ENCODE measurements at regions not wholly inside any gene's neighbourhood (a gene's known extent, or its start where the extent isn't known, plus 50 kb on each side); places are given as distances from the start of the nearest gene placed in this dataset.

GRCh38 chr14:100391173-100391572, 68.0 kb downstream of the SLC25A47 start:
- intact Hi-C loops (cut with micrococcal nuclease), result no loop called here
- ChIA-PET CTCF (interaction anchor here (1.7 to 1.8 kb wide), 2 partner anchors 13 to 262 kb away, joined by 4 to 5 read pairs; no protein-coding TSS in a partner anchor), POLR2A (no interaction called here)

More at GRCh38 chr14:100391173-100391572, 68.0 kb downstream of the SLC25A47 start:
- Histone ChIP-seq H3K27me3 (ENCODE audit: insufficient read depth, low read length) (no peaks in the 10 kb centered on the region), H3K4me2 (ENCODE audit: low read length) (no peak overlapping the region), H3K4me3 (replicated peaks in 1 of 2; ENCODE audit: low read depth in 1 of 2, low read length in 2 of 2) (no peak overlapping the region), H3K79me2 (ENCODE audit: insufficient read depth, low read length) (no peaks in the 10 kb centered on the region), H3K4me1 (ENCODE audit: control insufficient read depth in 1 of 2, insufficient read depth in 2 of 2, low read length in 2 of 2) (peaks cover under 1 to 11% of the 10 kb centered on the region in 2 experiments; a peak in 2 of 4 replicates), H3K9ac (ENCODE audit: low read length) (no peak overlapping the region), H3K27ac (ENCODE audit: low read depth, low read length) (no peak overlapping the region), H3K36me3 (ENCODE audit: control insufficient read depth in 1 of 2, insufficient read depth in 2 of 2, low read length in 2 of 2) (no peaks in the 10 kb centered on the region), H3K9me2 (ENCODE audit: insufficient read depth) (no peaks in the 10 kb centered on the region), H3K9me3 (ENCODE audit: control insufficient read depth in 1 of 2, insufficient read depth in 1 of 2, low read depth in 1 of 2, low read length in 2 of 2) (no peaks in the 10 kb centered on the region), H2AFZ (ENCODE audit: low read depth, low read length, poor library complexity, severe bottlenecking) (no peak overlapping the region), H4K20me1 (ENCODE audit: insufficient read depth) (no peaks in the 10 kb centered on the region)
- TF ChIP-seq REST (IDR thresholded peaks at IDR 0.05; ENCODE audit: low read depth) (no peak), FOSL1 (IDR thresholded peaks at IDR 0.05; ENCODE audit: low read depth) (no peak), CTCF (IDR thresholded peaks at IDR 0.05 in 2 of 3, conservative IDR thresholded peaks at IDR 0.05 in 1 of 3; ENCODE audit: borderline replicate concordance in 1 of 3, insufficient read depth in 1 of 3, low read depth in 2 of 3, low read length in 2 of 3) (no peak), SRF (IDR thresholded peaks at IDR 0.05; ENCODE audit: low read depth) (no peak), ZBTB33 (IDR thresholded peaks at IDR 0.05; ENCODE audit: extremely low read depth, insufficient replicate concordance, low read length) (no peak)
- no peak for DNase-seq (ENCODE audit: low read depth, low spot score)
- RAD21 ChIA-PET (ENCODE audit: low non-redundant PET in 1 of 2, low total read pairs in 2 of 2, uncharacterized antibody in 2 of 2, unreplicated experiment in 2 of 2), result no interaction called here
- no TSS peak for BruUV-seq (replicated peaks)
- ATAC-seq, result no peak

Measured in HCT116 (cell line).